SU-DHL-6 (cell line): ENCODE measurements at regions not wholly inside any gene's neighbourhood (a gene's known extent, or its start where the extent isn't known, plus 50 kb on each side); places are given as distances from the start of the nearest gene placed in this dataset.

Experiments
- H2AFZ ChIP-seq: fragments of 200-600 bp; sonication (generic); 2 replicates; pipeline ENCODE4 v1.6.1; 2014; ENCODE audit warnings: low read depth, mild to moderate bottlenecking, moderate library complexity, mixed read lengths, antibody characterized with exemption, low read length; ENCODE audit not compliant: severe bottlenecking
- H3F3A ChIP-seq: fragments of 200-600 bp; shearing (Covaris generic); 2 replicates; pipeline ENCODE4 v1.6.0; 2016; ENCODE audit warnings: antibody characterized with exemption, mild to moderate bottlenecking; ENCODE audit not compliant: insufficient read depth
- H3K27ac ChIP-seq: fragments of 200-600 bp; sonication (generic); 2 replicates; pipeline ENCODE4 v1.5.1; 2016; ENCODE audit warnings: low read depth, mild to moderate bottlenecking, low read length, moderate library complexity, mixed read lengths
- H3K27me3 ChIP-seq: fragments of 200-600 bp; sonication (generic), shearing (Covaris generic); 2 replicates; pipeline ENCODE4 v1.6.0; 2014; ENCODE audit warnings: mild to moderate bottlenecking, low read length
- H3K36me3 ChIP-seq: fragments of 200-600 bp; sonication (generic); 2 replicates; pipeline ENCODE4 v1.6.1; 2014; ENCODE audit warnings: mild to moderate bottlenecking, low read length, mixed read lengths
- H3K4me2 ChIP-seq: fragments of 300-600, 200-600 bp; shearing (Covaris generic), sonication (generic); 2 replicates; pipeline ENCODE4 v1.6.0; 2014; ENCODE audit warnings: low read length, low read depth, mild to moderate bottlenecking; ENCODE audit not compliant: poor library complexity, severe bottlenecking
- H3K4me3 ChIP-seq: fragments of 200-600 bp; sonication (generic); 2 replicates; pipeline ENCODE4 v1.5.1; 2014; ENCODE audit warnings: antibody characterized with exemption, low read length, mild to moderate bottlenecking, mixed read lengths; ENCODE audit not compliant: insufficient read depth, poor library complexity, severe bottlenecking
- H3K79me2 ChIP-seq: fragments of 200-600 bp; sonication (generic); 2 replicates; pipeline ENCODE4 v1.6.1; 2014; ENCODE audit warnings: mild to moderate bottlenecking, low read length, moderate library complexity; ENCODE audit not compliant: insufficient read depth
- H3K9ac ChIP-seq: fragments of 200-600 bp; sonication (generic); 2 replicates; pipeline ENCODE4 v1.7.0; 2014; ENCODE audit warnings: mild to moderate bottlenecking, low read length
- H3K9me2 ChIP-seq: fragments of 200-600 bp; sonication (generic); replicated peaks from 2 replicates; pipeline ENCODE4 v1.6.1; 2014; ENCODE audit warnings: low read length; ENCODE audit not compliant: insufficient read depth
- H3K9me3 ChIP-seq: fragments of 200-600 bp; sonication (generic); 2 replicates; pipeline ENCODE4 v1.6.1; 2014; ENCODE audit warnings: low read length, mixed read lengths; ENCODE audit not compliant: insufficient read depth
- H4K20me1 ChIP-seq: fragments of 200-600 bp; sonication (generic); 2 replicates; pipeline ENCODE4 v1.6.1; 2014; ENCODE audit warnings: low read depth, mild to moderate bottlenecking, antibody characterized with exemption, low read length, moderate library complexity, mixed read lengths
- CTCF ChIP-seq: fragments of 200-600 bp; sonication (generic); IDR thresholded peaks from one replicate; pipeline ENCODE4 v1.5.1; 2017; ENCODE audit warnings: antibody characterized with exemption, mild to moderate bottlenecking, low read length, moderate library complexity; ENCODE audit not compliant: insufficient read depth, poor library complexity, severe bottlenecking
- EZH2phosphoT487 ChIP-seq: fragments of 200-600 bp; sonication (generic), shearing (Covaris generic); conservative IDR thresholded peaks from 2 replicates; pipeline ENCODE4 v1.6.1; 2018; ENCODE audit warnings: mild to moderate bottlenecking, antibody characterized with exemption, low read length, moderate library complexity, mixed read lengths

GRCh38 chr19:34082289-34083077 is 89.8 kb upstream of the LSM14A start:
- H3K36me3 ChIP-seq: no peaks in the 10 kb centered on the region
- TF ChIP-seq CTCF: no peak
- no peak for TF ChIP-seq EZH2phosphoT487
- no peak overlapping the region for H3K27ac ChIP-seq
- no peaks in the 10 kb centered on the region for H3F3A ChIP-seq
- H2AFZ ChIP-seq: no peak overlapping the region
- no peaks in the 10 kb centered on the region for H3K9me3 ChIP-seq
- no peak overlapping the region for H3K4me3 ChIP-seq
- no peak overlapping the region for H3K9ac ChIP-seq
- no peak overlapping the region for H3K4me2 ChIP-seq
- H4K20me1 ChIP-seq: no peaks in the 10 kb centered on the region
- H3K9me2 ChIP-seq: no peaks in the 10 kb centered on the region
- H3K27me3 ChIP-seq: no peaks in the 10 kb centered on the region; the same call in 1 of the 2 replicates
- H3K79me2 ChIP-seq: no peaks in the 10 kb centered on the region

- Histone ChIP-seq H2AFZ (no peak overlapping the region), H4K20me1 (no peaks in the 10 kb centered on the region), H3K36me3 (no peaks in the 10 kb centered on the region), H3K79me2 (no peaks in the 10 kb centered on the region), H3F3A (no peaks in the 10 kb centered on the region), H3K27ac (no peak overlapping the region), H3K27me3 (no peaks in the 10 kb centered on the region; the same call in 1 of the 2 replicates), H3K9ac (no peak overlapping the region), H3K9me2 (no peaks in the 10 kb centered on the region), H3K4me3 (no peak overlapping the region), H3K4me2 (no peak overlapping the region), H3K9me3 (no peaks in the 10 kb centered on the region)
- TF ChIP-seq EZH2phosphoT487 (no peak), CTCF (no peak)
Observed at GRCh38 chr19:34084396-34085145, 87.7 kb upstream of the LSM14A start.

GRCh38 chr19:34085336-34085735 is 87.0 kb upstream of the LSM14A start:
- no peaks in the 10 kb centered on the region for H3K9me2 ChIP-seq
- H3K27ac ChIP-seq: no peak overlapping the region
- no peaks in the 10 kb centered on the region for H3K9me3 ChIP-seq
- no peak overlapping the region for H3K9ac ChIP-seq
- no peaks in the 10 kb centered on the region for H3F3A ChIP-seq
- H3K36me3 ChIP-seq: no peaks in the 10 kb centered on the region
- H3K27me3 ChIP-seq: no peaks in the 10 kb centered on the region; the same call in 1 of the 2 replicates
- H4K20me1 ChIP-seq: no peaks in the 10 kb centered on the region
- no peak overlapping the region for H2AFZ ChIP-seq
- H3K4me2 ChIP-seq: no peak overlapping the region
- no peak for TF ChIP-seq EZH2phosphoT487
- no peaks in the 10 kb centered on the region for H3K79me2 ChIP-seq
- no peak overlapping the region for H3K4me3 ChIP-seq

DNA sequence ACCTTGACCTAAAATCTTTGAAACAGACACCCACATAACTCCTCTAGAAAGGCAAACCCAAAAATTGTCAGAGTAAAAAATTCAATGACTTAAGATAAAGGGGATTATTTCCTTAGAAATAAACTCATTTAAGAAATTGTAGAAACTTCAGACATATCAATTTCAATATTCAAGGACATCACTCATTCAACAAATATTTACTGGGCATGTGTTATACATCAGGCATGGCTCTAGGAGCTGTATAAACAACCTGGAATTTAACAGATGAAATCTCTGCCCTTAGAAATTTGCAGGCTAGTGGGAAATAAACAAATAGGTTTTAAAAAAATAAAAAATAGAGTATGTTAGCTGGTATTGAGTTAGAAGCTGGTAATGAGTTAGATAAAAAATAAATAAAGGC is 84.0 kb upstream of the LSM14A start:
- H3K9me3 ChIP-seq: no peaks in the 10 kb centered on the region
- no peak overlapping the region for H3K27ac ChIP-seq
- H2AFZ ChIP-seq: no peak overlapping the region
- no peaks in the 10 kb centered on the region for H4K20me1 ChIP-seq
- no peaks in the 10 kb centered on the region for H3K9me2 ChIP-seq
- H3K9ac ChIP-seq: no peak overlapping the region
- TF ChIP-seq EZH2phosphoT487 (no peak), CTCF (no peak)
- no peak overlapping the region for H3K4me3 ChIP-seq
- H3K4me2 ChIP-seq: no peak overlapping the region
- H3K27me3 ChIP-seq: no peaks in the 10 kb centered on the region; the same call in 1 of the 2 replicates
- H3F3A ChIP-seq: no peaks in the 10 kb centered on the region
- H3K79me2 ChIP-seq: no peaks in the 10 kb centered on the region
- no peaks in the 10 kb centered on the region for H3K36me3 ChIP-seq
